ENCODE measurements at regions not wholly inside any gene's neighbourhood (a gene's known extent, or its start where the extent isn't known, plus 50 kb on each side); places are given as distances from the start of the nearest gene placed in this dataset.
A peak's percentile ranks its signal among the peaks of the same experiment; 100 is the strongest.

DNA sequence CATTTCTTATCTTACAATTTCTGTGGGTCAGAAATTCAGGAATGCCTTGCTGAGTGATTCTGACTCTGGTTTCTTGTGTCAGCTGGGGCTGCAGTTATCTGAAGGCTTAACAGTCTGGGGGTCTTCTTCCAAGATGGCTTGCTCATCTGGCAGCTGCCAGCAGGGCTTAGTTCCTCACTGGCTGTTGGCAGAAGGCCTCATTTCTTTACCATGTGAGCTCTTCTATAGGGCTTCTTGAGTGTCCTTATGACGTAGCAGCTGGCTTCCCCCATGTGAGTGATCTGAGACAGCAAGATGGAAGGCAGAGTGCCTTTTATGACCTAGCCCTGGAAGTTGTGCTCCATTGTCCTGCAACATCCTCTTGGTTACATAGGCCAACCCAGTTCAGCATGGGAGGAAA is 82.0 kb upstream of the PDZRN3 start:
- Histone ChIP-seq H3K9ac (ENCODE audit: insufficient read depth in 1 of 2, low read length in 2 of 2) (no peak overlapping the region), H3K9me3 (ENCODE audit: control insufficient read depth in 4 of 4, insufficient read depth in 3 of 4, low read length in 3 of 4) (no peaks in the 10 kb centered on the region), H3K4me1 (ENCODE audit: control insufficient read depth in 5 of 5, insufficient read depth in 5 of 5, low read length in 5 of 5) (peaks cover 0 to 14% (median 3%) of the 10 kb centered on the region in 5 donors), H3K4me3 (no peak overlapping the region), H3K27ac (ENCODE audit: low read depth in 1 of 2, low read length in 1 of 2) (no peak overlapping the region), H3K36me3 (ENCODE audit: control insufficient read depth in 4 of 4, insufficient read depth in 4 of 4, low read length in 4 of 4) (no peaks in the 10 kb centered on the region), H3K27me3 (ENCODE audit: control insufficient read depth in 3 of 3, insufficient read depth in 3 of 3, low read length in 2 of 3) (no peaks in the 10 kb centered on the region)
- TF ChIP-seq, protein P1, sequence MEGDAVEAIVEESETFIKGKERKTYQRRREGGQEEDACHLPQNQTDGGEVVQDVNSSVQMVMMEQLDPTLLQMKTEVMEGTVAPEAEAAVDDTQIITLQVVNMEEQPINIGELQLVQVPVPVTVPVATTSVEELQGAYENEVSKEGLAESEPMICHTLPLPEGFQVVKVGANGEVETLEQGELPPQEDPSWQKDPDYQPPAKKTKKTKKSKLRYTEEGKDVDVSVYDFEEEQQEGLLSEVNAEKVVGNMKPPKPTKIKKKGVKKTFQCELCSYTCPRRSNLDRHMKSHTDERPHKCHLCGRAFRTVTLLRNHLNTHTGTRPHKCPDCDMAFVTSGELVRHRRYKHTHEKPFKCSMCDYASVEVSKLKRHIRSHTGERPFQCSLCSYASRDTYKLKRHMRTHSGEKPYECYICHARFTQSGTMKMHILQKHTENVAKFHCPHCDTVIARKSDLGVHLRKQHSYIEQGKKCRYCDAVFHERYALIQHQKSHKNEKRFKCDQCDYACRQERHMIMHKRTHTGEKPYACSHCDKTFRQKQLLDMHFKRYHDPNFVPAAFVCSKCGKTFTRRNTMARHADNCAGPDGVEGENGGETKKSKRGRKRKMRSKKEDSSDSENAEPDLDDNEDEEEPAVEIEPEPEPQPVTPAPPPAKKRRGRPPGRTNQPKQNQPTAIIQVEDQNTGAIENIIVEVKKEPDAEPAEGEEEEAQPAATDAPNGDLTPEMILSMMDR (IDR thresholded peaks at IDR 0.05; ENCODE audit: control extremely low read depth, extremely low read depth), result no peak
- DNase-seq, result peak in 2 of 3 donors; percentile 23 to 61
- no peak for ATAC-seq (ENCODE audit: insufficient read depth, low FRiP score)
- WGBS, 2 donors, result 70 to 88% methylated on average over 1 of the region's 1 CpG

DNA sequence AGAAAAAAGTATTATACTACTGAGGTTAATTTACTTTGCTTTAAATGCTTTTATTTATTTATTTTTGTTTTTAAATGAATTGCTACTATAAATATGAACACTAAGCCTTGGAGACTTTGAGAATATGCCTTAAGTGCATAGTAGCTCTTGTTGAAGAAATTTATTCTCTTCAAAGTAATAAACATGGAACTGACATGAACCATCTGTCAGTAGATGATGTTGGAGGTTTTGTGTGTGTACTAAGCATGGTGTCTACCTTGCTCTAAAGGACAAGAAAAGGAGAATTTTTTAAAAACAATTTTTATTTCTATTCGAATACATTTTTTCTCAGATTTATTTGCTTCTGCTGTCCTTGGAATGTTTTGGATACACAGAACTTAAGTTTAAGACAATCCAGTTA is 81.1 kb upstream of the PDZRN3 start:
- TF ChIP-seq, protein P1 (IDR thresholded peaks at IDR 0.05; ENCODE audit: control extremely low read depth, extremely low read depth), result no peak
- 56 to 84% methylated on average over 1 of the region's 1 CpG for WGBS, 2 donors
- Histone ChIP-seq H3K4me3 (no peak overlapping the region), H3K4me1 (ENCODE audit: control insufficient read depth in 5 of 5, insufficient read depth in 5 of 5, low read length in 5 of 5) (peaks cover 0 to 14% (median 3%) of the 10 kb centered on the region in 5 donors), H3K36me3 (ENCODE audit: control insufficient read depth in 4 of 4, insufficient read depth in 4 of 4, low read length in 4 of 4) (no peaks in the 10 kb centered on the region), H3K9ac (ENCODE audit: insufficient read depth in 1 of 2, low read length in 2 of 2) (no peak overlapping the region), H3K27me3 (ENCODE audit: control insufficient read depth in 3 of 3, insufficient read depth in 3 of 3, low read length in 2 of 3) (no peaks in the 10 kb centered on the region), H3K27ac (ENCODE audit: low read depth in 1 of 2, low read length in 1 of 2) (no peak overlapping the region), H3K9me3 (ENCODE audit: control insufficient read depth in 4 of 4, insufficient read depth in 3 of 4, low read length in 3 of 4) (no peaks in the 10 kb centered on the region)
- DNase-seq (peak in 2 of 3 donors; percentile 67 to 70), ATAC-seq (ENCODE audit: insufficient read depth, low FRiP score) (no peak)

DNA sequence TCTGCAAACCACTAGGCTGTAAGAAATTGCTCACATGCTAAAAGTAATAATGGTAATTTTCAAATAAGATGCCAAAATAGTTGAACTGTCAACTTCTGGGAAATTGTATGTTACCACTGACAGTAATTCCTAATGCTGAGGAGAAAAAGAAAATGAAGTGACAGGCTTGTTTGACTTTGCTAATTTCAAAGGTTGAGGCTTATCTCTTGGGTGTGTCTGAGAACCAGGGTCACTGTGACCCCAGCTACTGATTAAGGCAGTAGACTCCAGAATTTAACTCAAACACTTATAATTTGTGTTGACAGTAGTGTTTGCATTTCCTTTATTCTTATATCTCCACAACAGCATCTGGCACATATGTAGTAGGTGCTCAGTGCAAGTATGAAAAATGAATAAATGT is 74.6 kb upstream of the PDZRN3 start:
- H3K36me3 ChIP-seq (ENCODE audit: control insufficient read depth in 4 of 4, insufficient read depth in 4 of 4, low read length in 4 of 4), result no peaks in the 10 kb centered on the region
- TF ChIP-seq, protein P1 (IDR thresholded peaks at IDR 0.05; ENCODE audit: control extremely low read depth, extremely low read depth), result no peak
- no peak for ATAC-seq (ENCODE audit: insufficient read depth, low FRiP score)

DNA sequence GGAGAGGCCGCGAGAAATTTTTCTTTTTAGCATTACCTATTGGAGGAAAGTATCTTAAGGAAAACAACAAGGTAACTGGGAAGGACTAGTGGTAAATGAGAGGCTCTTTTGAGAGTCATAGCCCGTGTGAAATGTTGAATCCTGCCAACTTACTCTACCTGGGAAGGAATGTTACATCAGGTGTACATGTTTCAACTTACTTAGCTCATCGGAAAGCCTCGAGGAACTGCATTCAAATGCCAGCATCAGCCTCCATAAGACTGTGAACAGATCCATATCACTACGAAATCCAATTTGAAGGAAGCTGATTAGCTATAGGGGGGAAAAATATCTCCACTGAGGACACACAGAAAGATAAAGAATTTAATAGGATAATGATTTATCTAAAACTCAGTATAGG is 72.3 kb upstream of the PDZRN3 start:
- ATAC-seq (ENCODE audit: insufficient read depth, low FRiP score) (no peak), DNase-seq (no peak)
- peaks cover 0 to 3% (median 0%) of the 10 kb centered on the region in 4 donors for H3K9me3 ChIP-seq (ENCODE audit: control insufficient read depth in 4 of 4, insufficient read depth in 3 of 4, low read length in 3 of 4)
- no peaks in the 10 kb centered on the region for H3K4me1 ChIP-seq (ENCODE audit: control insufficient read depth in 5 of 5, insufficient read depth in 5 of 5, low read length in 5 of 5)
- TF ChIP-seq, protein P1 (IDR thresholded peaks at IDR 0.05; ENCODE audit: control extremely low read depth, extremely low read depth), result no peak
- H3K4me3 ChIP-seq, result no peak overlapping the region
- 57 to 69% methylated on average over 6 of the region's 6 CpGs for WGBS, 2 donors
- H3K27me3 ChIP-seq (ENCODE audit: control insufficient read depth in 3 of 3, insufficient read depth in 3 of 3, low read length in 2 of 3), result no peaks in the 10 kb centered on the region
- no peak overlapping the region for H3K27ac ChIP-seq (ENCODE audit: low read depth in 1 of 2, low read length in 1 of 2)
- H3K36me3 ChIP-seq (ENCODE audit: control insufficient read depth in 4 of 4, insufficient read depth in 4 of 4, low read length in 4 of 4), result no peaks in the 10 kb centered on the region
- no peak overlapping the region for H3K9ac ChIP-seq (ENCODE audit: insufficient read depth in 1 of 2, low read length in 2 of 2)

More for the DNA sequence above, 74.6 kb upstream of the PDZRN3 start:
- DNase-seq, result no peak
- H3K27me3 ChIP-seq (ENCODE audit: control insufficient read depth in 3 of 3, insufficient read depth in 3 of 3, low read length in 2 of 3), result no peaks in the 10 kb centered on the region
- H3K9ac ChIP-seq (ENCODE audit: insufficient read depth in 1 of 2, low read length in 2 of 2), result no peak overlapping the region
- no peaks in the 10 kb centered on the region for H3K4me1 ChIP-seq (ENCODE audit: control insufficient read depth in 5 of 5, insufficient read depth in 5 of 5, low read length in 5 of 5)
- H3K9me3 ChIP-seq (ENCODE audit: control insufficient read depth in 4 of 4, insufficient read depth in 3 of 4, low read length in 3 of 4), result no peaks in the 10 kb centered on the region
- H3K4me3 ChIP-seq, result no peak overlapping the region
- no peak overlapping the region for H3K27ac ChIP-seq (ENCODE audit: low read depth in 1 of 2, low read length in 1 of 2)

Measured in lung (tissue), 11 donors.